Head of caudate nucleus (tissue), 42 donors: ENCODE measurements at regions not wholly inside any gene's neighbourhood (a gene's known extent, or its start where the extent isn't known, plus 50 kb on each side); places are given as distances from the start of the nearest gene placed in this dataset.

Experiments used
- DNase-seq, 42 donors: peaks; one replicate each; pipeline versions ENCODE4 v3.0.0 to v3.0.0-alpha.2; 2020 to 2021; ENCODE audit warnings: mixed read lengths in 7 of 42
- intact Hi-C: fragments of 100-400 bp; cut with DNase I; formaldehyde crosslinking; loops from one replicate; pipeline ENCODE4 v1.15.0; 2022

DNA sequence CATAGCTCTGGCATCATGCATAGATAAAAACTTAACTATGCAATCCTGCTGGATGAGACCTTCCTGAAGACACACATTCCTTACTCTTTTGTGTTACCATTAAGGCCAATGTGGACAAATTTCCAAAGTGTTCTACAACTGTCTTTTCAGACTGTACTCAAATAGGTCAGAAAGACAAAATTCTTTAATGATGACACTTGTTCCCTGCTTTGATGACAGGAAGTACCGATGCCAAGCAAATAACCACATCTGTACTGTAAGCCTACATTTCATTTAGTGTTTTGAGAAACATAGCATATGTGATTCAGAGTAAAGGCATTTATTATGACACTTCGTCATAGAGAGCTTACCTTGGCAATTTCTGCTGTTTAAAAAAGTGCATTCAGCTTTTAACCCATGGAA is 55.0 kb downstream of the PMAIP1 start:
- DNase-seq, result no peak
- intact Hi-C loops, result no loop called here

DNA sequence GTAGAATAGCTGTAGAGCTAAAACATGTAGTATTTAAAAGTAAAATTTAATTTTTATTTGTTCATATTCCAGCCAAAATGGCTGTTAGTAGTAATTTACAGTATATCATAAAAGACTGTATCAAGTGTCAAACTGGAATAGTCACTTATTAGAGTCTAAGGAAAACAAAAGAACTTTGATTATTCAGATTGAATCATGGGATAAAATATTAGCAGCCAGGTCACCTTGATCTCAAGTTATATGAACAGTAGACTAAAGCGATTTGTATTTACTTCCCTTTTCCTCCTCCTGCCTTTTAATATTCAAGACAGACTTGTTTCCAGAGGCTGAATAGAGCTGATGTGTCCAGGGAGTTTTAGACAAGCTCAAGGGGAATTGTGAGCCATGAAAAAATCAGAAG is 54.4 kb downstream of the PMAIP1 start:
- DNase-seq, result no peak
- intact Hi-C loops, result no loop called here
